NCI-H1694 treated with DMSO at 0.1 percent for 48 hours (cell line): ENCODE measurements at regions not wholly inside any gene's neighbourhood (a gene's known extent, or its start where the extent isn't known, plus 50 kb on each side); places are given as distances from the start of the nearest gene placed in this dataset.
"Not testable (repeated sequence)": the region's sequence is repeated elsewhere in the genome, so short reads cannot be mapped to it uniquely, and the experiment has no call there.

Experiments used
- DNase-seq: peaks from one replicate; lab custom pipeline; 2025; lab: John Stamatoyannopoulos, UW

DNA sequence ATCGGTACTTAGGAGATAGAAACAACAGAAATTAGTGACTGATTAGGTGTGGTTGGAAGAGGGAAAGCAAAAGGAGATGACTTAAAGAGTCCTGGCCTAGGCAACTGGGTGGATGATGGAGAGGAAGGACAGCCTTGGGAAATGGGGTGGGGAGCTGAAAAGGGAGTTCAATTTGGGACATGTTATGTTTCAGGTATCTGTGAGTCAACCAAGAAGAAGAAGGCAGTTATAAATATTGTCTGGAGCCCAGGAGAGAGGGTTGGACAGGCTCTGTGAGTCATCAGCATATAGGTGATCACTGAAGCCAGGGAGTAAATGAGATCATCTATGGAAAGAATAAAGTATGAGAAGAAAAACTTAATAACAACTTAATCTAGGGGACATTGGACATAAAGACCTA is 357.7 kb downstream of the NPR3 start:
- no peak for DNase-seq

DNA sequence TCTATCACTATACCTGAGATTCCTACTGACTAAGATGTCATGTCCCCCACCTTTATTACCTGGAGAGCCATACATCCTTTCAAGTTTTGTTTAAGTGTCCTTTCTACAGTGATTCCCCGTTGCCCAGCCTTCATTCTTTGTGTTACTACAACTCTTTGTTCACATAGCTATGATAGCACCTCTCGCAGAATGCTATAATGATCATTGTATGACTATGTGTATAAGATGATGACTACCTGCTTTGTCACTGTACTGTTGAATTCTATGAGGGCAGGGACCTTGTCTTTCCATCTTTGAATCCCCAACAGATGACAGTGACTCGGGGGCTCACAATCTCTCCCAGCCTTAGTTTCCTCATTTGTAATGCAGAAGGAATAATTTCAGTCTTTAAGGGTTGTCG is 361.2 kb downstream of the NPR3 start:
- DNase-seq = no peak

DNA sequence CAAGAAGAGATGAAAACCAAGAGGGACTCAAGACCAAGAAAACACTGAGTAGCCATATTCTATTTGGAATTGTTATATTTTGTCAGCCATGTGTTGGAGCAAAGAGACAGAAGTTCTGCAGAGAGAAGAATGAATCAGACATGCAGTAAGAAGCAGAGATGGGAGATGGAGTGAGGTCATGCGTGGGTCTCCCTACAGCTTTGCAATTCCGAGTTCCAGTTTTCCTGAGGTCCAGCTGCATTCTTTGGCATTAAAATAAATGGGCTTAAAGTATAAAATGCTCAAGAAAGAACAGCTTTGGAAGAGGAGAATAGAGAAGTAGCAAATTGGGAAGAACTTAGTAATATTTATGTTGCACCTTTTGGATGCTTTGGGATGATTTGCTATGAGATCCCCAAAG is 361.6 kb downstream of the NPR3 start:
- no peak for DNase-seq

DNA sequence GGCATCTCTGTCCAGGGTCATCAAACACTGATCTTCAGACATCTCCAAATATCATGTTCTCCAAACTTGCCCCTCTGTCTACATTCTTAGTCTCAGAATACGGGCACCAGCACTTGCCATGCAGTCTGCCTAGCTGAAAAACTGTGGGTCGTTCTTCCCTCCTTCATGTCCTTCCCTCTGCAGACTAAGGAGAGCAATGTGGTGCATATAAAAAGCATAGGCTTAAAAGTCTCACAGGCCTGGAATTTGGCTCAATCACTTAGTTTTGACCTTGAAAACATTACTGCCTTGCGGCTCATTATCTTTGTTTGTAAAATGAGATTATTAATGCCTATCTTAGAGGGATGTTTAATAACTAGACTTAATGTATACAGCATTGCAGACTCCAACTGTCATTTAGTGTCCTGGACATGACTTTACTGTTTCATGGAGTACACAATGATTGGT is 362.8 kb downstream of the NPR3 start:
- DNase-seq = no peak

DNA sequence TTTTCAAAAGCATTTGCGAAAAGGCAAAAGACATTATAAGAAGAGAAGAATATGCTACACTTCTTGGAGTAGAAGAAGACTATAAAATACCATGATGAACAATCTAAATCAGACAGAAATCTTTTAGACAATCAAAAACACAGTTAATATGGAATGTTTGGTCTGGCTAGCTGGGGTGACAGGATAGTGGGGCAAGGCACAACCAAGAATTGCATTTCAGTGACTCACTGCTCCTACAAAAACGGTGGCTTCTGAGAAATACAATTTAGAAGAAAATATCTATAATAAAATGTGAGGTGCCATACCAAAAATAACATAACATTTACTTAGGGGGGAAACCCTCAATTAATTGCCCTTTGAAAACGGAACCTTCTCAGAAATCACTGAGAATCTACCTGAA is 363.4 kb downstream of the NPR3 start:
- DNase-seq = no peak

- DNase-seq = no peak
Observed at GRCh38 chr5:33075731-33076130, 364.6 kb downstream of the NPR3 start.

GRCh38 chr5:33079548-33079947 is 361.2 kb upstream of the TARS1 start:
- DNase-seq = no peak

- no peak for DNase-seq
Observed at GRCh38 chr5:33080287-33080686, 360.5 kb upstream of the TARS1 start.

DNA sequence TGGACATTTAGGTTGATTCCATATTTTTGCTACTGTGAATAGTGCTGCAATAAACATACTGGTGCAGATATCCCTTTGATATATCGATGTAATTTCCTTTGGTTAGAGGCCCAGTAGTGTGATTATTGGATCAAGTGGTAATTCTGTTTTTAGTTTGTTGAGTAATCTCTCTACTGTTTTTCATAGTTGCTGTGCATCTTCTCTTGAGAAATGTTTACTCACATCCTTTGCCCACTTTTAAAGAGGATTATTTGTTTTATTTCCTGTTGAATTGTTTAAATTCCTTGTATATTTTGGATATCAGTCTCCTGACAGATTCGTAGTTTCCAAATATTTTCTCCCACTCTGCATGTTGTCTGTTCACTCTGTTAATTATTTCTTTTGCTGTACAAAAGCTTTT is 352.6 kb upstream of the TARS1 start:
- no peak for DNase-seq

GRCh38 chr5:33091571-33092363 is 349.0 kb upstream of the TARS1 start:
- DNase-seq = no peak

DNA sequence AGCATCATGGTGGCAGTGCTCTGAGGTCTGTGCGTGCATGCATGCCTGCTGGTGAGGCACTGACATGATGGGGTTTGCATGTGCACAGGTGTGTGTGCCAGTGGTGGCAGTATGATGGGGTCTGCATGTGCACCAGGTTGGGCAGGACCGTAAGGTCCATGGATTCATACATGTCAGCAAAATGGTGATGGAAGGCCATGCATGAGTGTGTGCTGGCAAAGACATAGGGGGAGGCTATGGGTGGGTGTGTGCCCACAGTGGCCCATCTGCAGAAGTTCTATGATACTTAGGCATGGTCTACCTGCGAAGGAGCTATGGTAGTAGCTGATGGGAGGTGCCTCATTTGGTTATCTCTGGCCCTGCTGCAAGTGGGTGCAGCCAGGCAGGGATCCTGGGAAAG is 348.0 kb upstream of the TARS1 start:
- DNase-seq = no peak

- no peak for DNase-seq
Observed at GRCh38 chr5:33102551-33102950, 338.2 kb upstream of the TARS1 start.

DNA sequence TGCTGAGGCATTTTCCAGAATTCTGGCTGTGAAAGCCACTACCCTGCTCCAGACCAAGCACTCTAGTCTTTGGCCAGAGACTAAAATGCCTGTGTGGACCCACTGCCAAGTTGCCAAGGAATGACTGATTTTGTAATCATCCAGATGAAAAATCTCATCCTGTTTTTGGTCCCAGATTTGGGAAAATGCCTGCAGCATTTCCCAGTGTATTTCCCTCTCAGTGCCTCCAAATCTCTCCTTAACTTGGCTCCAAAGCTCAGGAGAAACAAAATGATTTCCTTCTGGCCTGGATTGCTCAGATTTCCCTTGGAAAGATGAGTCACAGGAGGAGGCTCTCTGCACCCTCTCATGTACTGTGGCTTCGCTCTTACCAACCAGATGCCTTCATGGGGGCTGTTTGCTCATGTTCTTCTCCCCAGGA is 335.2 kb upstream of the TARS1 start:
- DNase-seq = no peak

DNA sequence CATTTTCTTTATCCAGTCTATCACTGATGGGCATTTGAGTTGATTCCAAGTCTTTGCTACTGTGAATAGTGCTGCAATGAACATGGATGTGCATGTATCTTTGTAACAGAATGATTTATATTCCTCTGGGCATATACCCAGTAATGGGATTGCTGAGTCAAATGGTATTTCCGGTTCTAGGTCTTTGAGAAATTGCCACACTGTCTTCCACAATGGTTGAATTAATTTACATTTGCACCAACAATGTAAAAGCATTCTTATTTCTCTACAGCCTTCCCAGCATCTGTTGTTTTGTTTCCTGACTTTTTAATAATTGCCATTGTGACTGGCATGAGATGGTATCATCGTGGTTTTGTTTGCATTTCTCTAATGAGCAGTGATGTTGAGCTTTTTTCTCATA is 330.3 kb upstream of the TARS1 start:
- not testable (repeated sequence) for DNase-seq

DNA sequence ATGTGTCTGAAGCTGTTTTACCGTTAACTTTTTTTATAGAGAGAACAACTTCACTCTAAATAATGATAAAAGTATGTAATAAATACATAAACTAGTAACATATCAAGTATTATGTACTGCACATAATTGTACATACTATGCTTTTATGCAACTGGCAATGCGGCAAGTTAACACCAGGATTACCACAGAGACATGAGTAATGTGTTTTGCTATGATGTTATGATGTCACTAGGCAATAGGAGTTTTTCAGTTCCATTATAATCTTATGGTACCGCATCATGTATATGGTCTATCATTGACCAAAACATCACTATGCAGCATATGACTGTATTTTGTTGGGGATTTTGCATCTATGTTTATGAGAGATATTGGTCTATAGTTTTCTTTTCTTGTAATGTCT is 326.4 kb upstream of the TARS1 start:
- no peak for DNase-seq

DNA sequence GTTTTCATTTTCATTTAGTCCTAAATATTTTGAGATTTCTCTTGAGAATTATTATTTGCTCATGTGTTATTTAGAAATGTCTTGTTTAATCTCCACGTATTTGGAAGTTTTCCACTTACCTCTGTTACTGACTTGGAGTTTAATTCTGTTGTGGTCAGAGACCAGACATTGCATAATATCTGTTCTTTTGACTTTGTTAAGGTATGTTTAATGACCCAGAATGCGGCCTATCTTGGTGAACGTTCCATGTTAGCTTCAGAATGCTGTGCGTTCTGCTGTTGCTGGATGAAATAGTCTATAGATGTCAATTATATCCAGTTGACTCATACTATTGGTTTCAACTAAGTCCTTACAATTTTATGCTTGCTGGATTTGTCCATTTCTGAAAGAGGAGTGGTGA is 325.3 kb upstream of the TARS1 start:
- no peak for DNase-seq

GRCh38 chr5:33118761-33119415 is 321.9 kb upstream of the TARS1 start:
- DNase-seq = no peak

- no peak for DNase-seq
Observed at GRCh38 chr5:33120671-33121070, 320.1 kb upstream of the TARS1 start.

- DNase-seq = no peak
Observed at GRCh38 chr5:33129309-33129708, 311.5 kb upstream of the TARS1 start.

DNA sequence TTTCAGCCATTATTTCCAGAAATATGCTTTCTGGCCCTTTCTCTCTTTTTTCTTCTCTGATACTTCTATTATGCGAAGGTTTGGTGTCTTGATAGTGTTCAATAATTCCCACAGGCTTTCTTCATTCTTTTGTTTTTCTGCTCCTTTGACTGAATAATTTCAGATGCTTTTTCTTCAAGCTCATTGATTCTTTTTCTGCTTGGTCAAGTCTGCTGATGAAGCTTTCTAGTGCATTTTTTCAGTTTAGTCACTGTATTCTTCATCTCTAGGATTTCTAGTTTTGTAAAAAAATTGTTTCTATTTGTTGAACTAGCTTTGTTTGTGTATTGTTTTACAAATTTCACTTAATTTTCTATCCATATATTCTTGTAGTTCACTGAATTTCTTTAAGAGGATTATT is 304.0 kb upstream of the TARS1 start:
- DNase-seq = no peak

- DNase-seq = not testable (repeated sequence)
Observed at GRCh38 chr5:33138145-33138544, 302.6 kb upstream of the TARS1 start.

GRCh38 chr5:33143405-33144123 is 297.2 kb upstream of the TARS1 start:
- no peak for DNase-seq

DNA sequence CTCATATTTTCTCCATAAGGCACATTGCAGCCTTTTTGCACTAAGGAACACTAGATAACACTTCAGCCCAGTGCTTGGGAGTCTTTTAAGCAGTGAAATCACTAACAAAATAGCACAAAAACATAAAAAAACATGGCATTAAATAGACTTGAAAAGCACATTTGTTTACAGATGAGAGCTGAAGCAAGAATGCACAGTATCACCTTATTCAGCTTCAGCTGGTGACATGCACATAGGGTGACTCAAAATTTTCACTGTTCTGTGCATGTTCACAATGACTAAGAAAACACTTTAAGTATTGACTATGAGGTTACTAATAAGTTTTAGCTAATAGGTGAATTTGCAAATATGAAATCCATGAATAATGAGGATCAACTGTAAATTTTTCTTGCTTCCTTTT is 293.9 kb upstream of the TARS1 start:
- DNase-seq = no peak
